K562 (cell line): ENCODE measurements at regions not wholly inside any gene's neighbourhood (a gene's known extent, or its start where the extent isn't known, plus 50 kb on each side); places are given as distances from the start of the nearest gene placed in this dataset.

ENCODE experiments used
- ATAC-seq: fragments of 200-7000 bp; cut with Tn5 transposase; 3 replicates; pipeline ENCODE4 v1.9.1; 2020; ENCODE audit warnings: moderate library complexity
- BruUV-seq: library from RNA; stranded (reverse); fragments of 400-500 nt; replicated peaks from 2 replicates; lab custom pipeline; 2021; lab: Mats Ljungman, UMichigan
- CTCF ChIA-PET: fragments of 300-600 bp; formaldehyde crosslinking; extraction: SDS; loops from one replicate; lab custom pipeline; 2021; ENCODE audit warnings: low intra/inter-chr PET ratio; lab: Yijun Ruan, JAX
- POLR2A ChIA-PET: fragments of 300-600, 350-650 bp; sonication (Branson Sonifier 250); formaldehyde crosslinking; extraction: SDS; loops from one replicate; lab custom pipeline; 2021; ENCODE audit warnings: antibody characterized with exemption, inconsistent platforms; lab: Yijun Ruan, JAX
- DNase-seq, 4 experiments: peaks; one replicate each; pipeline versions ENCODE4 v3.0.0 to v3.0.0-alpha.2; 2011 to 2018; ENCODE audit warnings: low spot score in 3 of 4, mixed read lengths in 3 of 4; ENCODE audit errors: extremely low read depth in 1 of 4
- FAIRE-seq: peaks from 2 replicates; lab custom pipeline; 2011; peaks lifted over from hg19 to GRCh38; lab: Jason Lieb, UNC
- H2AFZ ChIP-seq: 2 replicates; pipeline ENCODE4 v1.6.0; 2011; ENCODE audit warnings: low read depth, low read length, control low read depth, inconsistent platforms
- H3K27ac ChIP-seq: fragments of 200-600 bp; 3 replicates; pipeline ENCODE4 v1.8.0; 2011; ENCODE audit warnings: low read depth, mild to moderate bottlenecking, control low read depth, inconsistent platforms, low read length, moderate library complexity, mixed read lengths; ENCODE audit errors: extremely low read depth
- H3K27me3 ChIP-seq, 2 experiments: fragments of 300-600 bp in 1 of 2; 2 replicates in 1 of 2; 3 replicates in 1 of 2; pipeline versions ENCODE4 v1.6.0 to v1.8.0; 2011; ENCODE audit warnings: inconsistent platforms in 2 of 2, low read length in 2 of 2, mild to moderate bottlenecking in 1 of 2, mixed read lengths in 1 of 2, moderate library complexity in 1 of 2; ENCODE audit not compliant: control insufficient read depth in 2 of 2, insufficient read depth in 2 of 2
- H3K36me3 ChIP-seq: fragments of 300-600 bp; 3 replicates; pipeline ENCODE4 v1.8.0; 2011; ENCODE audit warnings: mild to moderate bottlenecking, low read length, inconsistent platforms; ENCODE audit not compliant: control insufficient read depth, insufficient read depth
- H3K4me1 ChIP-seq, 2 experiments: fragments of 200-600 bp in 1 of 2; replicated peaks in 1 of 2; 2 replicates in 1 of 2; 3 replicates in 1 of 2; pipeline versions ENCODE4 v1.5.1 to v1.8.0; 2011; ENCODE audit warnings: inconsistent platforms in 2 of 2, low read length in 2 of 2, mild to moderate bottlenecking in 1 of 2, mixed read lengths in 1 of 2, moderate library complexity in 1 of 2; ENCODE audit not compliant: control insufficient read depth in 2 of 2, insufficient read depth in 2 of 2
- H3K4me2 ChIP-seq: 2 replicates; pipeline ENCODE4 v1.6.1; 2011; ENCODE audit warnings: low read length, control low read depth, inconsistent platforms, mixed read lengths; ENCODE audit not compliant: insufficient read depth
- H3K4me3 ChIP-seq: fragments of 200-600 bp; sonication (generic), shearing (Covaris generic); 2 replicates; pipeline ENCODE4 v1.5.1; 2016; ENCODE audit warnings: control low read depth, inconsistent platforms
- H3K79me2 ChIP-seq: fragments of 200-600 bp; 3 replicates; pipeline ENCODE4 v1.8.0; 2011; ENCODE audit warnings: low read length, inconsistent platforms; ENCODE audit not compliant: control insufficient read depth, insufficient read depth
- H3K9ac ChIP-seq, 2 experiments: 2 replicates each; pipeline versions ENCODE4 v1.6.0 to v1.6.1; 2011; ENCODE audit warnings: low read depth in 2 of 2, low read length in 2 of 2, control low read depth in 1 of 2, inconsistent platforms in 1 of 2, mild to moderate bottlenecking in 1 of 2, mixed read lengths in 1 of 2; ENCODE audit not compliant: insufficient read depth in 1 of 2
- H3K9me1 ChIP-seq: one replicate; pipeline ENCODE4 v1.6.0; 2011; ENCODE audit warnings: inconsistent platforms, mild to moderate bottlenecking, low read length, moderate library complexity; ENCODE audit not compliant: control insufficient read depth, insufficient read depth
- H3K9me3 ChIP-seq: replicated peaks from 2 replicates; pipeline ENCODE4 v1.5.1; 2011; ENCODE audit warnings: low read depth, low read length, inconsistent platforms; ENCODE audit not compliant: control insufficient read depth, insufficient read depth
- H4K20me1 ChIP-seq: replicated peaks from 2 replicates; pipeline ENCODE4 v1.6.1; 2011; ENCODE audit warnings: low read length, inconsistent platforms, mixed read lengths; ENCODE audit not compliant: control insufficient read depth, insufficient read depth
- MCM3 ChIP-seq: fragments of 450-650 bp; IDR thresholded peaks from 2 replicates; pipeline ENCODE4 v1.6.1; 2016
- MYC ChIP-seq, 2 experiments: fragments of 250-450 bp in 1 of 2; sonication (Bioruptor Pico) in 1 of 2; IDR thresholded peaks; 2 replicates each; pipeline versions ENCODE4 v1.5.1 to v1.6.1; 2012 to 2021; ENCODE audit warnings: low read depth in 2 of 2, borderline replicate concordance in 1 of 2, improper control_type of control experiment in 1 of 2, low read length in 1 of 2, mild to moderate bottlenecking in 1 of 2, moderate library complexity in 1 of 2
- NFE2L1 ChIP-seq: fragments of 450-650 bp; IDR thresholded peaks from 2 replicates; pipeline ENCODE4 v1.6.1; 2016; ENCODE audit warnings: missing genetic modification characterization, low read depth, mild to moderate bottlenecking, missing compliant biosample characterization, moderate library complexity, borderline replicate concordance
- RBM34 ChIP-seq: fragments of 200-400 bp; formaldehyde crosslinking; IDR thresholded peaks from 2 replicates; pipeline ENCODE4 v1.6.1; 2018; ENCODE audit warnings: low read length, borderline replicate concordance; ENCODE audit not compliant: insufficient read depth
- RNF219 ChIP-seq: fragments of 250-450 bp; sonication (Bioruptor Pico); IDR thresholded peaks from 2 replicates; pipeline ENCODE4 v1.5.0; 2022; ENCODE audit warnings: mild to moderate bottlenecking
- SRSF1 ChIP-seq: fragments of 200-400 bp; formaldehyde crosslinking; IDR thresholded peaks from 2 replicates; pipeline ENCODE4 v1.6.1; 2017; ENCODE audit warnings: mild to moderate bottlenecking, low read depth, low read length, moderate library complexity
- TRIM28 ChIP-seq: fragments of 450-650 bp; IDR thresholded peaks from 2 replicates; pipeline ENCODE4 v1.6.1; 2017
- ZNF133 ChIP-seq: fragments of 250-450 bp; sonication (Bioruptor Pico); IDR thresholded peaks from 2 replicates; pipeline ENCODE4 v1.4.0; 2020; ENCODE audit warnings: mild to moderate bottlenecking
- ZNF174 ChIP-seq: fragments of 250-450 bp; sonication (Bioruptor Pico); IDR thresholded peaks from 2 replicates; pipeline ENCODE4 v1.4.0; 2020; ENCODE audit warnings: mild to moderate bottlenecking
- ZNF280B ChIP-seq: fragments of 250-450 bp; sonication (Bioruptor Pico); IDR thresholded peaks from 2 replicates; pipeline ENCODE4 v1.5.1; 2021; ENCODE audit warnings: mild to moderate bottlenecking
- WGBS: fragments of 100-300 bp; shearing (Covaris generic); methylation state at CpG from one replicate; pipeline ENCODE4 v1.1.6; 2016; ENCODE audit warnings: low coverage, mixed read lengths; ENCODE audit not compliant: insufficient coverage; ENCODE audit errors: missing lambda C conversion rate; 5-methylcytosine and 5-hydroxymethylcytosine counted together
- in situ Hi-C: fragments of 300-500 bp; cut with MboI; formaldehyde crosslinking; loops from 4 replicates; pipeline ENCODE4 v1.15.0; 2018; ENCODE audit warnings: inconsistent platforms, mixed read lengths
- intact Hi-C: fragments of 100-400 bp; cut with micrococcal nuclease; formaldehyde crosslinking; loops from 2 replicates; pipeline ENCODE4 v1.14.2; 2022

- no peak for ATAC-seq
- Histone ChIP-seq H3K9me1 (no peaks in the 10 kb centered on the region), H3K27me3 (no peaks in the 10 kb centered on the region), H3K9me3 (no peaks in the 10 kb centered on the region), H3K79me2 (no peaks in the 10 kb centered on the region), H3K9ac (no peak overlapping the region), H2AFZ (no peak overlapping the region), H3K36me3 (no peaks in the 10 kb centered on the region), H3K4me3 (no peak overlapping the region), H3K27ac (no peak overlapping the region), H3K4me1 (no peaks in the 10 kb centered on the region), H3K4me2 (no peak overlapping the region), H4K20me1 (no peaks in the 10 kb centered on the region)
- 0% methylated on average over 2 of the region's 2 CpGs for WGBS
- ChIA-PET CTCF (no interaction called here), POLR2A (no interaction called here)
- no peak for DNase-seq
- in situ Hi-C loops, result no loop called here
- TF ChIP-seq MCM3 (no peak), RBM34 (no peak), SRSF1 (no peak), NFE2L1 (no peak), TRIM28 (no peak), ZNF174 (CRISPR knock-in tag) (no peak), ZNF133 (CRISPR knock-in tag) (no peak), ZNF280B (CRISPR knock-in tag) (no peak), MYC (IDR thresholded peaks at IDR 0.05; ENCODE audit: low read depth, low read length) (no peak), MYC (CRISPR knock-in tag; IDR thresholded peaks at IDR 0.05; ENCODE audit: borderline replicate concordance, low read depth) (no peak), RNF219 (CRISPR knock-in tag) (no peak)
- FAIRE-seq, result no peak
- intact Hi-C loops, result no loop called here
- BruUV-seq, result no TSS peak
Observed at GRCh38 chr4:125393825-125394224, 79.1 kb downstream of the FAT4 start.
